H1 (cell line): ENCODE measurements at regions not wholly inside any gene's neighbourhood (a gene's known extent, or its start where the extent isn't known, plus 50 kb on each side); places are given as distances from the start of the nearest gene placed in this dataset.

Source experiments
- CTCF ChIA-PET: fragments of 300-600 bp; sonication (Branson Sonifier 250); formaldehyde crosslinking; loops from one replicate; lab custom pipeline; 2021; ENCODE audit not compliant: partially characterized antibody; lab: Charles Lee
- POLR2A ChIA-PET: fragments of 300-600 bp; sonication (Branson Sonifier 250); formaldehyde crosslinking; loops from one replicate; lab custom pipeline; 2021; ENCODE audit warnings: inconsistent platforms; ENCODE audit not compliant: partially characterized antibody; lab: Charles Lee
- DNase-seq, 2 experiments: peaks; one replicate each; pipeline versions ENCODE4 v3.0.0 to v3.0.0-alpha.2; 2010 to 2022; ENCODE audit warnings: low spot score in 2 of 2, low read depth in 1 of 2, mixed read lengths in 1 of 2
- FAIRE-seq: peaks from 2 replicates; lab custom pipeline; 2011; peaks lifted over from hg19 to GRCh38; lab: Jason Lieb, UNC
- H2AFZ ChIP-seq: 2 replicates; pipeline ENCODE4 v1.8.1; 2012; ENCODE audit warnings: low read length, inconsistent platforms
- H2AK5ac ChIP-seq: 2 replicates; pipeline ENCODE4 v1.6.1; 2013; ENCODE audit warnings: low read depth, low read length
- H2BK120ac ChIP-seq: replicated peaks from 2 replicates; pipeline ENCODE3; 2013; ENCODE audit warnings: low read depth, low read length, inconsistent platforms
- H2BK12ac ChIP-seq: 2 replicates; pipeline ENCODE4 v1.6.1; 2013; ENCODE audit warnings: low read depth, low read length
- H2BK15ac ChIP-seq: 2 replicates; pipeline ENCODE4 v1.6.1; 2013; ENCODE audit warnings: low read length
- H2BK20ac ChIP-seq: 2 replicates; pipeline ENCODE4 v1.6.1; 2013; ENCODE audit warnings: low read length
- H2BK5ac ChIP-seq: 2 replicates; pipeline ENCODE4 v1.6.1; 2013; ENCODE audit warnings: low read depth, low read length
- H3K14ac ChIP-seq: 2 replicates; pipeline ENCODE4 v1.6.1; 2013; ENCODE audit warnings: inconsistent platforms; ENCODE audit not compliant: insufficient read length
- H3K18ac ChIP-seq: 2 replicates; pipeline ENCODE4 v1.6.1; 2013; ENCODE audit warnings: low read length; ENCODE audit errors: extremely low read depth
- H3K23ac ChIP-seq: 2 replicates; pipeline ENCODE4 v1.6.1; 2013; ENCODE audit warnings: inconsistent platforms; ENCODE audit not compliant: insufficient read length
- H3K23me2 ChIP-seq: 2 replicates; pipeline ENCODE4 v1.6.1; 2013; ENCODE audit warnings: low read depth, low read length
- H3K27ac ChIP-seq: 2 replicates; pipeline ENCODE4 v1.6.1; 2011; ENCODE audit warnings: low read depth, low read length, inconsistent platforms
- H3K27me3 ChIP-seq, 4 experiments: replicated peaks in 1 of 4; 1 replicate in 1 of 4; 2 replicates in 3 of 4; pipeline versions ENCODE4 v1.6.1 to v1.8.1; 2011 to 2013; ENCODE audit warnings: low read length in 3 of 4, mild to moderate bottlenecking in 3 of 4, inconsistent platforms in 2 of 4, mixed read lengths in 2 of 4, moderate library complexity in 1 of 4; ENCODE audit not compliant: control insufficient read depth in 3 of 4, insufficient read depth in 3 of 4; ENCODE audit errors: extremely low read depth in 1 of 4
- H3K36me3 ChIP-seq, 4 experiments: 2 replicates each; pipeline versions ENCODE4 v1.6.1 to v1.8.1; 2011 to 2013; ENCODE audit warnings: mild to moderate bottlenecking in 4 of 4, low read length in 3 of 4, moderate library complexity in 2 of 4, control low read depth in 1 of 4, inconsistent platforms in 1 of 4; ENCODE audit not compliant: insufficient read depth in 4 of 4, control insufficient read depth in 2 of 4
- H3K4ac ChIP-seq: replicated peaks from 2 replicates; pipeline ENCODE3; 2013; ENCODE audit warnings: low read length, low read depth, mixed read lengths, inconsistent platforms; ENCODE audit not compliant: insufficient read length
- H3K4me1 ChIP-seq, 4 experiments: replicated peaks in 1 of 4; 1 replicate in 1 of 4; 2 replicates in 3 of 4; pipeline versions ENCODE4 v1.6.1 to v1.8.1; 2011 to 2013; ENCODE audit warnings: low read length in 3 of 4, inconsistent platforms in 2 of 4, mixed read lengths in 1 of 4; ENCODE audit not compliant: insufficient read depth in 4 of 4, control insufficient read depth in 3 of 4
- H3K4me2 ChIP-seq, 2 experiments: 2 replicates each; pipeline versions ENCODE4 v1.6.1 to v1.8.1; 2011 to 2013; ENCODE audit warnings: low read depth in 2 of 2, low read length in 2 of 2, control low read depth in 1 of 2, inconsistent platforms in 1 of 2, mild to moderate bottlenecking in 1 of 2; ENCODE audit not compliant: insufficient read depth in 1 of 2
- H3K4me3 ChIP-seq, 4 experiments: fragments of 200-600, 300-600 bp in 1 of 4; sonication (generic), shearing (Covaris generic), sonication (Bioruptor Twin) in 1 of 4; 2 replicates each; pipeline versions ENCODE4 v1.5.1 to v1.8.1; 2011 to 2016; ENCODE audit warnings: low read length in 4 of 4, low read depth in 3 of 4, control low read depth in 2 of 4, inconsistent platforms in 2 of 4, mild to moderate bottlenecking in 2 of 4, mixed read lengths in 1 of 4, moderate library complexity in 1 of 4; ENCODE audit not compliant: insufficient read depth in 2 of 4; ENCODE audit errors: extremely low read depth in 1 of 4
- H3K56ac ChIP-seq: replicated peaks from 2 replicates; pipeline ENCODE3; 2013; ENCODE audit warnings: low read depth, mild to moderate bottlenecking, mixed read lengths, low read length, inconsistent platforms; ENCODE audit not compliant: insufficient read length
- H3K79me1 ChIP-seq: 2 replicates; pipeline ENCODE4 v1.6.1; 2013; ENCODE audit warnings: low read depth, low read length, control low read depth
- H3K79me2 ChIP-seq, 2 experiments: 2 replicates each; pipeline versions ENCODE4 v1.6.1 to v1.8.1; 2012 to 2013; ENCODE audit warnings: low read length in 2 of 2, mild to moderate bottlenecking in 2 of 2, inconsistent platforms in 1 of 2; ENCODE audit not compliant: insufficient read depth in 2 of 2, control insufficient read depth in 1 of 2
- H3K9ac ChIP-seq, 4 experiments: replicated peaks in 1 of 4; 1 replicate in 1 of 4; 2 replicates in 3 of 4; pipeline versions ENCODE4 v1.6.1 to v1.8.1; 2011 to 2013; ENCODE audit warnings: low read depth in 3 of 4, low read length in 3 of 4, control low read depth in 2 of 4, mild to moderate bottlenecking in 2 of 4, moderate library complexity in 2 of 4, inconsistent platforms in 1 of 4; ENCODE audit errors: extremely low read depth in 1 of 4
- H3K9me3 ChIP-seq, 2 experiments: 2 replicates each; pipeline versions ENCODE4 v1.6.1 to v1.8.1; 2012 to 2013; ENCODE audit warnings: mild to moderate bottlenecking in 2 of 2, moderate library complexity in 2 of 2, control low read depth in 1 of 2, inconsistent platforms in 1 of 2, low read depth in 1 of 2, low read length in 1 of 2, mixed read lengths in 1 of 2; ENCODE audit not compliant: insufficient read depth in 2 of 2
- H4K20me1 ChIP-seq, 2 experiments: replicated peaks in 1 of 2; 2 replicates each; pipeline versions ENCODE3 to v1.8.1; 2011 to 2013; ENCODE audit warnings: inconsistent platforms in 2 of 2, low read length in 2 of 2, mild to moderate bottlenecking in 1 of 2; ENCODE audit not compliant: insufficient read depth in 2 of 2, control insufficient read depth in 1 of 2
- H4K5ac ChIP-seq: 2 replicates; pipeline ENCODE4 v1.6.1; 2013; ENCODE audit warnings: low read length, low read depth, mixed read lengths, inconsistent platforms; ENCODE audit not compliant: insufficient read length
- H4K8ac ChIP-seq: 2 replicates; pipeline ENCODE4 v1.8.0; 2013; ENCODE audit warnings: mild to moderate bottlenecking, moderate library complexity, low read length, inconsistent platforms; ENCODE audit not compliant: insufficient read depth; ENCODE audit errors: extremely low read depth
- H4K91ac ChIP-seq: replicated peaks from 2 replicates; pipeline ENCODE3; 2013; ENCODE audit warnings: low read length, mixed read lengths, inconsistent platforms; ENCODE audit not compliant: insufficient read length
- EGR1 ChIP-seq: IDR thresholded peaks from 2 replicates; pipeline ENCODE4 v1.6.1; 2011; ENCODE audit warnings: low read depth, low read length, borderline replicate concordance
- RAD21 ChIP-seq, 2 experiments: IDR thresholded peaks in 1 of 2; conservative IDR thresholded peaks in 1 of 2; 2 replicates each; pipeline ENCODE4 v1.6.1; 2011; ENCODE audit warnings: low read depth in 2 of 2, low read length in 2 of 2, improper control_type of control experiment in 1 of 2, inconsistent platforms in 1 of 2, mild to moderate bottlenecking in 1 of 2, moderate library complexity in 1 of 2
- SIN3A ChIP-seq, 2 experiments: IDR thresholded peaks in 1 of 2; conservative IDR thresholded peaks in 1 of 2; 2 replicates each; pipeline ENCODE4 v1.6.1; 2011 to 2012; ENCODE audit warnings: low read length in 2 of 2, improper control_type of control experiment in 1 of 2, low read depth in 1 of 2, mild to moderate bottlenecking in 1 of 2
- SUZ12 ChIP-seq: fragments of 200-600 bp; sonication (generic); IDR thresholded peaks from 2 replicates; pipeline ENCODE4 v1.6.1; 2012; ENCODE audit warnings: mild to moderate bottlenecking, inconsistent platforms, low read length, moderate library complexity, mixed read lengths
- WGBS, 2 experiments: shearing (Covaris generic) in 1 of 2; methylation state at CpG; one replicate each; pipeline versions ENCODE4 v1.1.6 to v1.1.7; 2013 to 2015; ENCODE audit warnings: low lambda C conversion rate in 2 of 2, mixed read lengths in 2 of 2, inconsistent platforms in 1 of 2, low coverage in 1 of 2, missing lambda C conversion rate in 1 of 2; ENCODE audit not compliant: insufficient replicate concordance in 2 of 2, insufficient coverage in 1 of 2, insufficient read length in 1 of 2; ENCODE audit errors: extremely low coverage in 1 of 2, missing lambda C conversion rate in 1 of 2; 5-methylcytosine and 5-hydroxymethylcytosine counted together
- TF ChIP-seq, protein P1 (sequence below), 3 experiments: IDR thresholded peaks; 1 replicate in 2 of 3; 2 replicates in 1 of 3; pipeline versions ENCODE4 v1.5.1 to v1.6.1; 2011; ENCODE audit warnings: low read length in 3 of 3, mild to moderate bottlenecking in 3 of 3, inconsistent platforms in 2 of 3, low read depth in 1 of 3, moderate library complexity in 1 of 3; ENCODE audit not compliant: insufficient read depth in 1 of 3; ENCODE audit errors: control extremely low read depth in 1 of 3

DNA sequence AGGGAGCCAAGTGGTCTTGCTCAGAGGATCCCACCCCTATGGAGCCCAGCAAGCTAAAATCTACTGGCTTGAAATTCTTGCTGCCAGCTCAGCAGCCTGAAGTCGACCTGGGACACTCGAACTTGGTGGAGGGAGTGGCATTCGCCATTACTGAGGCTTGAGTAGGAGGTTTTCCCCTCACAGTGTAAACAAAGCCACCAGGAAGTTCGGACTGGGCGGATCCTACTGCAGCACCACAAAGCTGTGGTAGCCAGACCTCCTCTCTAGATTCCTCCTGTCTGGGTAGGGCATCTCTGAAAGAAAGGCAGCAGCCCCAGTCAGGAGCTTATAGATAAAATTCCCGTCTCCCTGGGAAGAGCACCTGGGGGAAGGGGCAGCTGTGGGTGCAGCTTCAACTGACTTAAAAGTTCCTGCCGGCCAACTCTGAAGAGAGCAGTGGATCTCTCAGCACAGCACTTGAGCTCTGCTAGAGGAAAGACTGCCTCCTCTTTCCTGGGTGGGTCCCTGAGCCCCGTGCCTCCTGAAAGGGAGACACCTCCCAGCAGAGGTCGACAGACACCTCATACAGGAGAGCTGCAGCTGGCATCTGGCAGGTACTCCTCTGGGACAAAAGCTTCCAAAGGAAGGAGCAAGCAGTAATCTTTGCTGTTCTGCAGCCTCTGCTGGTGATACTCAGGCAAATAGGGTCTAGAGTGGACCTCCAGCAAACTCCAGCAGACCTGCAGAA lies 576.3 kb upstream of the NECTIN3 start:
- H2AFZ ChIP-seq, result no peak overlapping the region; the same call in 1 of the 2 replicates
- H3K56ac ChIP-seq, result no peak overlapping the region
- DNase-seq (no peak), FAIRE-seq (no peak)
- no peak overlapping the region for H3K4me2 ChIP-seq
- H4K5ac ChIP-seq, result no peak overlapping the region
- no peak overlapping the region for H2BK15ac ChIP-seq
- no peaks in the 10 kb centered on the region for H3K9me3 ChIP-seq
- H3K36me3 ChIP-seq, result no peaks in the 10 kb centered on the region
- POLR2A ChIA-PET, result no interaction called here
- H3K14ac ChIP-seq, result no peak overlapping the region
- no peaks in the 10 kb centered on the region for H3K79me2 ChIP-seq
- no peak overlapping the region for H4K8ac ChIP-seq
- 88% methylated on average over 6 of the region's 9 CpGs; no CpG with 5 or more reads in 1 of the 2 experiments for WGBS, 2 experiments
- no peak overlapping the region for H2BK120ac ChIP-seq
- TF ChIP-seq SIN3A (conservative IDR thresholded peaks at IDR 0.05 in 1 of 2, IDR thresholded peaks at IDR 0.05 in 1 of 2; ENCODE audit: low read depth in 1 of 2, low read length in 2 of 2) (no peak), RAD21 (IDR thresholded peaks at IDR 0.05 in 1 of 2, conservative IDR thresholded peaks at IDR 0.05 in 1 of 2; ENCODE audit: low read depth in 2 of 2, low read length in 2 of 2) (peak; percentile 32 to 58), EGR1 (no peak), SUZ12 (no peak)
- TF ChIP-seq, protein P1, sequence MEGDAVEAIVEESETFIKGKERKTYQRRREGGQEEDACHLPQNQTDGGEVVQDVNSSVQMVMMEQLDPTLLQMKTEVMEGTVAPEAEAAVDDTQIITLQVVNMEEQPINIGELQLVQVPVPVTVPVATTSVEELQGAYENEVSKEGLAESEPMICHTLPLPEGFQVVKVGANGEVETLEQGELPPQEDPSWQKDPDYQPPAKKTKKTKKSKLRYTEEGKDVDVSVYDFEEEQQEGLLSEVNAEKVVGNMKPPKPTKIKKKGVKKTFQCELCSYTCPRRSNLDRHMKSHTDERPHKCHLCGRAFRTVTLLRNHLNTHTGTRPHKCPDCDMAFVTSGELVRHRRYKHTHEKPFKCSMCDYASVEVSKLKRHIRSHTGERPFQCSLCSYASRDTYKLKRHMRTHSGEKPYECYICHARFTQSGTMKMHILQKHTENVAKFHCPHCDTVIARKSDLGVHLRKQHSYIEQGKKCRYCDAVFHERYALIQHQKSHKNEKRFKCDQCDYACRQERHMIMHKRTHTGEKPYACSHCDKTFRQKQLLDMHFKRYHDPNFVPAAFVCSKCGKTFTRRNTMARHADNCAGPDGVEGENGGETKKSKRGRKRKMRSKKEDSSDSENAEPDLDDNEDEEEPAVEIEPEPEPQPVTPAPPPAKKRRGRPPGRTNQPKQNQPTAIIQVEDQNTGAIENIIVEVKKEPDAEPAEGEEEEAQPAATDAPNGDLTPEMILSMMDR (IDR thresholded peaks at IDR 0.05; ENCODE audit: control extremely low read depth in 1 of 3, insufficient read depth in 1 of 3, low read depth in 1 of 3, low read length in 3 of 3), result peak; percentile 8 to 31 (median 26)
- TF ChIP-seq, all 59 proteins: peak for 2
- H3K4me1 ChIP-seq, result no peaks in the 10 kb centered on the region; a peak in 1 of 7 replicates
- H3K79me1 ChIP-seq, result no peaks in the 10 kb centered on the region
- H3K27me3 ChIP-seq, result no peaks in the 10 kb centered on the region
- H2BK5ac ChIP-seq, result no peak overlapping the region
- H3K9ac ChIP-seq, result no peak overlapping the region
- H2BK12ac ChIP-seq, result no peak overlapping the region
- H3K23ac ChIP-seq, result no peak overlapping the region
- no peaks in the 10 kb centered on the region for H4K20me1 ChIP-seq
- H4K91ac ChIP-seq, result no peak overlapping the region
- H3K4ac ChIP-seq, result no peak overlapping the region
- H2BK20ac ChIP-seq, result no peak overlapping the region
- H3K18ac ChIP-seq, result no peak overlapping the region
- H3K27ac ChIP-seq, result no peak overlapping the region
- H2AK5ac ChIP-seq, result no peak overlapping the region
- CTCF ChIA-PET, result interaction anchor here (0.7 to 1.3 kb wide), 3 partner anchors 107 to 1047 kb away, joined by 3 read pairs; no protein-coding TSS in a partner anchor
- H3K4me3 ChIP-seq, result no peak overlapping the region
- no peaks in the 10 kb centered on the region for H3K23me2 ChIP-seq
